ENCODE measurements at regions not wholly inside any gene's neighbourhood (a gene's known extent, or its start where the extent isn't known, plus 50 kb on each side); places are given as distances from the start of the nearest gene placed in this dataset.

- TF ChIP-seq ZNF2 (tag by site-specific recombination; IDR thresholded peaks at IDR 0.05) (no peak), ZNF148 (tag by site-specific recombination; IDR thresholded peaks at IDR 0.05; ENCODE audit: borderline replicate concordance) (no peak), ZNF302 (tag by site-specific recombination; IDR thresholded peaks at IDR 0.05; ENCODE audit: low read depth) (no peak), ZNF76 (tag by site-specific recombination; IDR thresholded peaks at IDR 0.05; ENCODE audit: borderline replicate concordance, low read depth) (no peak), TRIM28 (IDR thresholded peaks at IDR 0.05; ENCODE audit: borderline replicate concordance, low read length) (no peak), ZNF132 (tag by site-specific recombination; IDR thresholded peaks at IDR 0.05; ENCODE audit: borderline replicate concordance) (no peak), ZNF776 (tag by site-specific recombination; IDR thresholded peaks at IDR 0.05; ENCODE audit: borderline replicate concordance) (no peak), ZNF670 (tag by site-specific recombination; IDR thresholded peaks at IDR 0.05; ENCODE audit: low read depth) (no peak)
Observed at GRCh38 chr18:5771343-5771742, 124.0 kb downstream of the TMEM200C start.
